Astrocyte (in vitro differentiated cells and primary cell): ENCODE measurements at regions not wholly inside any gene's neighbourhood (a gene's known extent, or its start where the extent isn't known, plus 50 kb on each side); places are given as distances from the start of the nearest gene placed in this dataset.

Experiments used
- DNase-seq: peaks from one replicate; pipeline ENCODE4 v3.0.0-alpha.2; 2010; ENCODE audit warnings: low read depth
- FAIRE-seq: peaks from 2 replicates; lab custom pipeline; 2011; peaks lifted over from hg19 to GRCh38; lab: Jason Lieb, UNC
- H2AFZ ChIP-seq: 2 replicates; pipeline ENCODE4 v1.6.0; 2012; ENCODE audit warnings: low read depth, low read length, inconsistent platforms
- H3K27ac ChIP-seq: 2 replicates; pipeline ENCODE4 v1.5.1; 2011; ENCODE audit warnings: low read depth, low read length, inconsistent platforms
- H3K27me3 ChIP-seq: 2 replicates; pipeline ENCODE4 v1.6.0; 2011; ENCODE audit warnings: low read length, inconsistent platforms; ENCODE audit not compliant: insufficient read depth
- H3K36me3 ChIP-seq: 2 replicates; pipeline ENCODE4 v1.5.1; 2011; ENCODE audit warnings: low read length, inconsistent platforms; ENCODE audit not compliant: insufficient read depth
- H3K4me1 ChIP-seq: 2 replicates; pipeline ENCODE4 v1.5.1; 2011; ENCODE audit warnings: low read length, inconsistent platforms; ENCODE audit not compliant: insufficient read depth
- H3K4me2 ChIP-seq: 2 replicates; pipeline ENCODE4 v1.6.0; 2012; ENCODE audit warnings: low read length, inconsistent platforms
- H3K4me3 ChIP-seq: 2 replicates; pipeline ENCODE4 v1.5.1; 2011; ENCODE audit warnings: low read depth, mild to moderate bottlenecking, low read length, inconsistent platforms; ENCODE audit not compliant: insufficient read depth
- H3K79me2 ChIP-seq: 2 replicates; pipeline ENCODE4 v1.6.0; 2012; ENCODE audit warnings: mild to moderate bottlenecking, low read length, inconsistent platforms; ENCODE audit not compliant: insufficient read depth
- H3K9ac ChIP-seq: 2 replicates; pipeline ENCODE4 v1.6.0; 2012; ENCODE audit warnings: mild to moderate bottlenecking, low read length, inconsistent platforms
- H3K9me3 ChIP-seq: 2 replicates; pipeline ENCODE4 v1.5.1; 2012; ENCODE audit warnings: low read depth, mild to moderate bottlenecking, low read length, inconsistent platforms; ENCODE audit not compliant: insufficient read depth
- H4K20me1 ChIP-seq: 2 replicates; pipeline ENCODE4 v1.6.0; 2012; ENCODE audit warnings: low read length, inconsistent platforms; ENCODE audit not compliant: insufficient read depth
- H3K27ac Mint-ChIP-seq: one replicate; pipeline ENCODE4 v1.8.0; 2021; ENCODE audit warnings: mild to moderate bottlenecking, mixed read lengths; ENCODE audit not compliant: unreplicated experiment
- H3K27me3 Mint-ChIP-seq: one replicate; pipeline ENCODE4 v1.8.0; 2021; ENCODE audit warnings: low read depth, mixed read lengths; ENCODE audit not compliant: unreplicated experiment
- H3K36me3 Mint-ChIP-seq: one replicate; pipeline ENCODE4 v1.8.0; 2021; ENCODE audit warnings: low read depth, mixed read lengths; ENCODE audit not compliant: unreplicated experiment
- H3K4me1 Mint-ChIP-seq: one replicate; pipeline ENCODE4 v1.8.0; 2021; ENCODE audit warnings: low read depth, mixed read lengths; ENCODE audit not compliant: unreplicated experiment
- H3K4me3 Mint-ChIP-seq: one replicate; pipeline ENCODE4 v1.8.0; 2021; ENCODE audit warnings: mild to moderate bottlenecking, moderate library complexity, mixed read lengths; ENCODE audit not compliant: unreplicated experiment
- H3K9me3 Mint-ChIP-seq: one replicate; pipeline ENCODE4 v1.8.0; 2021; ENCODE audit warnings: mild to moderate bottlenecking, mixed read lengths; ENCODE audit not compliant: unreplicated experiment
- CTCF ChIP-seq: IDR thresholded peaks from 2 replicates; pipeline ENCODE4 v1.5.1; 2011; ENCODE audit warnings: low read depth, mild to moderate bottlenecking, inconsistent platforms, low read length, moderate library complexity; ENCODE audit not compliant: insufficient read depth
- EZH2 ChIP-seq: IDR thresholded peaks from 2 replicates; pipeline ENCODE4 v1.6.1; 2012; ENCODE audit warnings: mild to moderate bottlenecking, low read length, inconsistent platforms; ENCODE audit not compliant: insufficient read depth

DNA sequence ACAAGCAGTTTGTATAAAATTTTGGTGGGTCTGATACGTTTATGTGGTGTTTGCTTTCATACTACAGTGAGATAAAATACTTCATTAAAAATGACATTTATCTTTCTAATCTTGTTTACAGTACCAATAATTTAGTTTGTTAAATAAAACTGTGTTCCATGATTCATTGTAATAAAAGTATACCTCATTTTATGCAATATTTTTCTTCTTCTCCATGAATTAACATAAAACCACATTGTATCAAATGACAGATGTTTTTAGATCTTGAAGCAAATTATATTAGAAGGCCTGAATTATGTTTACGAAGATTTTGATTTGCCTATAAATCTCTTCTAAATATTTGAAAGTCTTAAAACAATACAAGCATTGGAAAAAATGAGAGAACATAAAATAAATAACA, 1443.0 kb upstream of the CDH6 start:
- Histone ChIP-seq H3K27ac (no peak overlapping the region), H3K4me1 (no peaks in the 10 kb centered on the region), H3K9me3 (no peaks in the 10 kb centered on the region), H3K36me3 (no peaks in the 10 kb centered on the region), H3K79me2 (no peaks in the 10 kb centered on the region), H3K27me3 (no peaks in the 10 kb centered on the region), H3K4me3 (no peak overlapping the region), H3K4me2 (no peak overlapping the region), H2AFZ (no peak overlapping the region), H3K9ac (no peak overlapping the region), H4K20me1 (no peaks in the 10 kb centered on the region)
- Mint-ChIP-seq H3K4me3 (no peak overlapping the region), H3K9me3 (peaks cover 5% of the 10 kb centered on the region), H3K27me3 (no peaks in the 10 kb centered on the region), H3K27ac (no peak overlapping the region), H3K4me1 (no peaks in the 10 kb centered on the region), H3K36me3 (no peaks in the 10 kb centered on the region)
- TF ChIP-seq EZH2 (no peak), CTCF (no peak)
- FAIRE-seq (no peak), DNase-seq (no peak)

GRCh38 chr5:29744618-29745017, 1448.9 kb upstream of the CDH6 start:
- H3K4me2 ChIP-seq: no peak overlapping the region
- no peaks in the 10 kb centered on the region for H3K9me3 Mint-ChIP-seq
- H3K4me1 ChIP-seq: no peaks in the 10 kb centered on the region
- no peaks in the 10 kb centered on the region for H3K36me3 Mint-ChIP-seq
- no peaks in the 10 kb centered on the region for H3K9me3 ChIP-seq
- no peak overlapping the region for H3K27ac ChIP-seq
- H3K27me3 Mint-ChIP-seq: no peaks in the 10 kb centered on the region
- H3K4me1 Mint-ChIP-seq: no peaks in the 10 kb centered on the region
- no peak overlapping the region for H3K4me3 ChIP-seq
- FAIRE-seq (no peak), DNase-seq (no peak)
- no peaks in the 10 kb centered on the region for H4K20me1 ChIP-seq
- no peak overlapping the region for H3K9ac ChIP-seq
- no peaks in the 10 kb centered on the region for H3K36me3 ChIP-seq
- no peak overlapping the region for H3K4me3 Mint-ChIP-seq
- TF ChIP-seq CTCF: no peak
- TF ChIP-seq EZH2: no peak
- no peak overlapping the region for H3K27ac Mint-ChIP-seq
- H3K27me3 ChIP-seq: no peaks in the 10 kb centered on the region
- H2AFZ ChIP-seq: no peak overlapping the region
- no peaks in the 10 kb centered on the region for H3K79me2 ChIP-seq

GRCh38 chr5:29720954-29721353, 1472.5 kb upstream of the CDH6 start:
- no peaks in the 10 kb centered on the region for H3K4me1 ChIP-seq
- no peak overlapping the region for H2AFZ ChIP-seq
- no peak overlapping the region for H3K4me2 ChIP-seq
- Mint-ChIP-seq H3K4me1 (no peaks in the 10 kb centered on the region), H3K4me3 (no peak overlapping the region), H3K9me3 (no peaks in the 10 kb centered on the region), H3K27ac (no peak overlapping the region), H3K27me3 (no peaks in the 10 kb centered on the region), H3K36me3 (no peaks in the 10 kb centered on the region)
- H3K27me3 ChIP-seq: no peaks in the 10 kb centered on the region
- H3K79me2 ChIP-seq: no peaks in the 10 kb centered on the region
- FAIRE-seq: no peak
- TF ChIP-seq CTCF (no peak), EZH2 (no peak)
- no peak overlapping the region for H3K9ac ChIP-seq
- no peaks in the 10 kb centered on the region for H3K36me3 ChIP-seq
- H3K9me3 ChIP-seq: no peaks in the 10 kb centered on the region
- no peak overlapping the region for H3K4me3 ChIP-seq
- H3K27ac ChIP-seq: no peak overlapping the region
- no peak for DNase-seq
- H4K20me1 ChIP-seq: no peaks in the 10 kb centered on the region
